Fibroblast of lung (primary cell): ENCODE measurements at regions not wholly inside any gene's neighbourhood (a gene's known extent, or its start where the extent isn't known, plus 50 kb on each side); places are given as distances from the start of the nearest gene placed in this dataset.
"Not testable (repeated sequence)": the region's sequence is repeated elsewhere in the genome, so short reads cannot be mapped to it uniquely, and the experiment has no call there.

Experiments
- DNase-seq, 2 donors: peaks; one replicate each; pipeline versions ENCODE4 v3.0.0 to v3.0.0-alpha.2; 2010; ENCODE audit warnings: low read depth in 2 of 2
- H2AFZ ChIP-seq: 2 replicates; pipeline ENCODE4 v1.5.1; 2012; ENCODE audit warnings: low read length, control low read depth, inconsistent platforms
- H3K27ac ChIP-seq: 2 replicates; pipeline ENCODE4 v1.5.1; 2011; ENCODE audit warnings: low read length, control low read depth; ENCODE audit not compliant: insufficient read depth
- H3K27me3 ChIP-seq: 2 replicates; pipeline ENCODE4 v1.5.1; 2011; ENCODE audit warnings: mild to moderate bottlenecking, low read length; ENCODE audit not compliant: control insufficient read depth, insufficient read depth
- H3K36me3 ChIP-seq: 2 replicates; pipeline ENCODE4 v1.5.1; 2011; ENCODE audit warnings: low read length; ENCODE audit not compliant: control insufficient read depth, insufficient read depth
- H3K4me1 ChIP-seq: 2 replicates; pipeline ENCODE4 v1.5.1; 2011; ENCODE audit warnings: low read length; ENCODE audit not compliant: control insufficient read depth, insufficient read depth; ENCODE audit errors: extremely low read depth
- H3K4me2 ChIP-seq: 2 replicates; pipeline ENCODE4 v1.5.1; 2011; ENCODE audit warnings: low read length, control low read depth; ENCODE audit not compliant: insufficient read depth; ENCODE audit errors: extremely low read depth
- H3K4me3 ChIP-seq, 4 experiments: fragments of 200-600 bp in 1 of 4; sonication (generic) in 1 of 4; replicated peaks in 1 of 4; 2 replicates each; pipeline ENCODE4 v1.5.1; 2011 to 2016; ENCODE audit warnings: low read length in 4 of 4, low read depth in 3 of 4, mild to moderate bottlenecking in 3 of 4, control low read depth in 2 of 4, inconsistent platforms in 1 of 4, mixed read lengths in 1 of 4; ENCODE audit not compliant: insufficient read depth in 1 of 4; ENCODE audit errors: control extremely low read depth in 1 of 4
- H3K79me2 ChIP-seq: 2 replicates; pipeline ENCODE4 v1.5.1; 2012; ENCODE audit warnings: mild to moderate bottlenecking, low read length, inconsistent platforms; ENCODE audit not compliant: control insufficient read depth, insufficient read depth
- H3K9ac ChIP-seq: 2 replicates; pipeline ENCODE4 v1.5.1; 2011; ENCODE audit warnings: mild to moderate bottlenecking, low read length, control low read depth; ENCODE audit not compliant: insufficient read depth
- H3K9me3 ChIP-seq: 2 replicates; pipeline ENCODE4 v1.5.1; 2012; ENCODE audit warnings: low read depth, low read length; ENCODE audit not compliant: control insufficient read depth, insufficient read depth
- H4K20me1 ChIP-seq: 2 replicates; pipeline ENCODE4 v1.5.1; 2011; ENCODE audit warnings: low read length; ENCODE audit not compliant: control insufficient read depth, insufficient read depth; ENCODE audit errors: extremely low read depth
- CTCF ChIP-seq, 2 donors: IDR thresholded peaks in 1 of 2; conservative IDR thresholded peaks in 1 of 2; 1 replicate in 1 of 2; 2 replicates in 1 of 2; pipeline ENCODE4 v1.5.1; 2011 to 2012; ENCODE audit warnings: low read length in 2 of 2, control low read depth in 1 of 2, inconsistent platforms in 1 of 2, low read depth in 1 of 2, mild to moderate bottlenecking in 1 of 2
- EZH2 ChIP-seq: IDR thresholded peaks from 2 replicates; pipeline ENCODE4 v1.5.1; 2012; ENCODE audit warnings: low read length, control low read depth, mild to moderate bottlenecking; ENCODE audit errors: missing control alignments

DNA sequence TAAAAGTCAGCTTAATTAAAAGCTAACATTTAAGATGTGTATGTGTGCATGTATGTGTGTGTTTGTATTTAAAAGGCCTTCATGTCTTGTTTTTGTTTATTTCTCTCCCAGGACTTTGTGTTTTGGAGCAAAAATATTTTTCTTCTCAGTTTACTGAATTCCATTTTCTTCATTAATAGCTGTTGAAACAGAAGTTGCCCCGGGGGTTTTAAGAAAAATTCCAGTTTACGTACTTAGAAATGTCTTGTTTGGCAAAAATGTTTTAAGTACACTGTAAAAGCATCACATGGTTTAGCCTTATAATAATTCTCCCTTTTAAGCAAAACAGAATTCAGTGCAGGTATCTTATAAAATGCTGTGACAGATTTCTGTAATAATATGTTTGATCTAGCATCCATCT lies 1233.0 kb upstream of the NRXN1 start:
- Histone ChIP-seq H4K20me1 (no peaks in the 10 kb centered on the region), H3K9me3 (no peaks in the 10 kb centered on the region), H3K9ac (no peak overlapping the region), H2AFZ (no peak overlapping the region), H3K27ac (no peak overlapping the region), H3K4me2 (no peak overlapping the region), H3K79me2 (no peaks in the 10 kb centered on the region), H3K27me3 (no peaks in the 10 kb centered on the region), H3K4me3 (no peak overlapping the region), H3K4me1 (no peaks in the 10 kb centered on the region), H3K36me3 (no peaks in the 10 kb centered on the region)
- TF ChIP-seq CTCF (conservative IDR thresholded peaks at IDR 0.05 in 1 of 2, IDR thresholded peaks at IDR 0.05 in 1 of 2; ENCODE audit: low read depth in 1 of 2, low read length in 2 of 2), result no peak
- TF ChIP-seq EZH2, result no peak
- no peak for DNase-seq

- Histone ChIP-seq H4K20me1 (no peaks in the 10 kb centered on the region), H3K27ac (no peak overlapping the region), H3K9ac (no peak overlapping the region), H2AFZ (no peak overlapping the region), H3K27me3 (no peaks in the 10 kb centered on the region), H3K9me3 (no peaks in the 10 kb centered on the region), H3K79me2 (no peaks in the 10 kb centered on the region), H3K36me3 (no peaks in the 10 kb centered on the region), H3K4me3 (no peak overlapping the region), H3K4me1 (no peaks in the 10 kb centered on the region), H3K4me2 (no peak overlapping the region)
- DNase-seq, result no peak
- no peak for TF ChIP-seq EZH2
- no peak for TF ChIP-seq CTCF (conservative IDR thresholded peaks at IDR 0.05 in 1 of 2, IDR thresholded peaks at IDR 0.05 in 1 of 2; ENCODE audit: low read depth in 1 of 2, low read length in 2 of 2)
Observed at GRCh38 chr2:52264488-52264887, 1232.6 kb upstream of the NRXN1 start.

DNA sequence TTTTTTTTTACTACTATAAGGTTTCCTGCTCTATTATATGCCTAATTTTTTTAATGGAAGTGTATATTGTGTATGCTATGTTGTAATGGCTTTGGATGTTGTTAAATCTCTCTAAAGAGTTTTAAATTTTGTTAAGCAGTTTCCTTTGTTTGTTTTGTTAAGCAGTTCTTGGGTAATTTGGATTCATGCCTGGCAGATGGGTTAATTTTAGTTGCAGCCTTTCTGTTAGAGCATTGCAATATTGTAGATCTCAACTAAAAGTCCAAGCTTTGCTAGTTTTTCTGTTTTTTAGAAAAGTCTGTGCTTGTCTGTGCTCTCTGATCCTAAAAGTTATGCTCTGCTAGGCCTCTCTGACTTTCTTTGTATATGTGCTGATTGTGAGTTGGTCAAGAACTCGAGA lies 1229.0 kb upstream of the NRXN1 start:
- Histone ChIP-seq H3K36me3 (no peaks in the 10 kb centered on the region), H2AFZ (no peak overlapping the region), H3K9ac (no peak overlapping the region), H3K4me2 (no peak overlapping the region), H3K9me3 (no peaks in the 10 kb centered on the region), H4K20me1 (no peaks in the 10 kb centered on the region), H3K79me2 (no peaks in the 10 kb centered on the region), H3K4me1 (no peaks in the 10 kb centered on the region), H3K27me3 (no peaks in the 10 kb centered on the region), H3K4me3 (no peak overlapping the region), H3K27ac (no peak overlapping the region)
- TF ChIP-seq CTCF (conservative IDR thresholded peaks at IDR 0.05 in 1 of 2, IDR thresholded peaks at IDR 0.05 in 1 of 2; ENCODE audit: low read depth in 1 of 2, low read length in 2 of 2) (no peak), EZH2 (no peak)
- DNase-seq, result peak; percentile 40 to 91

- H3K79me2 ChIP-seq, DNase-seq, H3K4me1 ChIP-seq, H2AFZ ChIP-seq, H3K4me2 ChIP-seq, H3K9ac ChIP-seq, H3K4me3 ChIP-seq, H3K36me3 ChIP-seq, H3K27me3 ChIP-seq, H3K27ac ChIP-seq, H4K20me1 ChIP-seq, H3K9me3 ChIP-seq: not testable (repeated sequence)
Observed at GRCh38 chr2:52258967-52259366, 1227.0 kb upstream of the NRXN1 start.
